ENCODE measurements at regions not wholly inside any gene's neighbourhood (a gene's known extent, or its start where the extent isn't known, plus 50 kb on each side); places are given as distances from the start of the nearest gene placed in this dataset.
"Not testable (repeated sequence)": the region's sequence is repeated elsewhere in the genome, so short reads cannot be mapped to it uniquely, and the experiment has no call there.

DNA sequence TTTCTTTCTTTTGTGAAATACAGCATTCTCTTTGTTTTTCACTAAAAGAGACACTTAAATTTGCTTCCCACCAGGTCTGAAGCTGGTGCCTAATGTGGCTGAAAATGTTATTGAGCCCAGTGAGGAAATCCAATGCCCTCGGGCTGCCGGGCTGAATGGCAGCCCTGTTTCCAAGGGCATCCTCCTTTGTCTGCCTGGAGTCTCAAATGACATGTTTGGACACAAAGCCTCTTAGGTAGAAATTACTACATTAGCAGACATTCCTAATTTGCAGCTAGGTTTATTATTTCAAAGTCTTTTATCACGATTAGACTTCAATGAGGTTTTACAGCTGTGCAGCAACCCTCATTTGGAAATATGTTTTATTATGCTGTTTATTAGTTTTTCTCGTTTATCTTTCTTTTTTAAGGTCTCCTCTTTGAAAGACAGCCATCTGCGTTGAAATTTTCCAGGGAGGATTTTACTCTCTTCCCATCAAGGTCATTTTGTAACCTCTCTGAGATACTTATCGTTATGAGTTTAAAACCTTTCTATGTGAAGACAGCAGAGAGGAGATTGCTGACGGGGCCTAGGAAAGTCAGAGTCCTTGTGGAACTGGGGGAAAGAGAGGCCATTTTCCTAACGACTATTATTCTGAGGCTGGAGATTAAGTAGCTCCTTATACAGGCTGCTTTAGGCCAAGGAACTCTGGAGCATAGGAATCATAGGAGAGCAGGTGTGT lies 59.0 kb upstream of the ZNF532 start:
- Mint-ChIP-seq H3K4me3 (no peak overlapping the region), H3K36me3 (ENCODE audit: low read depth) (no peaks in the 10 kb centered on the region), H3K27me3 (peaks cover 40% of the 10 kb centered on the region), H3K9me3 (no peaks in the 10 kb centered on the region), H3K4me1 (peaks cover 4% of the 10 kb centered on the region), H3K27ac (no peak overlapping the region)
- CTCF ChIA-PET = no interaction called here
- POLR2A ChIA-PET = no interaction called here
- no peak for DNase-seq

DNA sequence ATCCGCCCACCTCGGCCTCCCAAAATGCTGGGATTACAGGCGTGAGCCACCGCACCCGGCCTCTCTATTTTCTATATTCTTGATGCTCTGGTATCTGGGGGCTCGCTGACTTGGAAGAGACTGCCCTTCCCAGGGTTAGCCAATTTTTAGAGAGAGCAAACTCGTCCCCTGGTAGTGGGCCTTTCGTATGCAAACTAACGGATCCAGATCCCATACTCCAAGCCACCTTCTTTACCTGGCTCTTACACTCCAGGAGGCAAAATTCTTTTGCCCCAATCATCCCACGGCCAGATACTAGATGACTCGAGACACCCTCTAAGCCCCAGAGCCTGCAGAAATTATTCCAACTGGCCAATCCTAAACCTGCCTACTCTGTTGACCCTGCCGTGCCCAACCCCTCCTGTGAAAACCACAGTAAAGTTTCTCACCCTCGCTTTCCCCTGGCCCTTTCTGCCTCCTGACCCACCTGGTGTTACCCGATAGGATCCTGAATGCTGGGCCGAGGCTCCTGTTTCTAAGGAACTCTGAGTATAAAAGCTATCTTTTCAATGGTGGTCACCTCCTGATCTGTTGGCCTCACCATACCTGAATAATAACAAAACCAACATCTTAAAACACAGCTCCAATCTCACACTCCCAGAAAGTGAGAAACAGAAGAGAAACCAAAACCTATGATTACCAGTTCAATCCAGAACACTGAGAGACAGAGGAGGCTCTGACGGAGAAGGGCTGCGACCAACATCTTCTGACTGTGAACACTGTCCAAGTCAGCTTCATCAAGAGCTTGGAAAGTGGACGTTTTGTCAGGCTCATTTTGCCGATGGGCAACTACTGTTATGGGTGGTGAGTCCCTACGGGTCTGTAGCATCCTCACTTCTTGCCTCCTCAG lies 57.6 kb upstream of the ZNF532 start:
- Mint-ChIP-seq H3K4me3 (no peak overlapping the region), H3K27me3 (peaks cover 43% of the 10 kb centered on the region), H3K36me3 (ENCODE audit: low read depth) (no peaks in the 10 kb centered on the region), H3K4me1 (peaks cover 4% of the 10 kb centered on the region), H3K9me3 (no peaks in the 10 kb centered on the region), H3K27ac (no peak overlapping the region)
- POLR2A ChIA-PET = no interaction called here
- DNase-seq = no peak
- CTCF ChIA-PET = no interaction called here

DNA sequence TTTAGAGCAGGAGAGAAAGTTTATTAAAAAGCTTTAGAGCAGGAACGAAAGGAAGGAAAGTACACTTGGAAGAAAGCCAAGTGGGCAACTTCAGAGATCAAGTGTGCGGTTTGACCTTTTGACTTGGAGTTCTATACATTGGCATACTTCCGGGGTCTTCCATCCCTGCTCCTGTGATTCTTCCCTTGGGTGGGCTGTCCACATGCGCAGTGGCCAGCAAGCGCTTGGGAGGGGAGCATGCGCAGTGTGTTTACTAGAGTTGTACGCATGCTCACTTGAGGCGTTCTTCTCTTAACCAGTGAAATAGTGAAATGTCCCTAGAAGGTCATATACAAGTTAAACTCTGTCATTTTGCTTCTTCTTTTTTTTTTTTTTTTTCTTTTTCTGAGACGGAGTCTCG lies 56.9 kb upstream of the ZNF532 start:
- H3K9me3 Mint-ChIP-seq = no peaks in the 10 kb centered on the region
- no peak overlapping the region for H3K4me3 Mint-ChIP-seq
- no peak overlapping the region for H3K27ac Mint-ChIP-seq
- CTCF ChIA-PET = interaction anchor here (0.9 kb wide), 1 partner anchor 132 kb away, joined by 3 read pairs; no protein-coding TSS in a partner anchor
- peaks cover 42% of the 10 kb centered on the region for H3K27me3 Mint-ChIP-seq
- H3K4me1 Mint-ChIP-seq = peaks cover 4% of the 10 kb centered on the region
- POLR2A ChIA-PET = no interaction called here
- DNase-seq = no peak
- H3K36me3 Mint-ChIP-seq (ENCODE audit: low read depth) = no peaks in the 10 kb centered on the region

DNA sequence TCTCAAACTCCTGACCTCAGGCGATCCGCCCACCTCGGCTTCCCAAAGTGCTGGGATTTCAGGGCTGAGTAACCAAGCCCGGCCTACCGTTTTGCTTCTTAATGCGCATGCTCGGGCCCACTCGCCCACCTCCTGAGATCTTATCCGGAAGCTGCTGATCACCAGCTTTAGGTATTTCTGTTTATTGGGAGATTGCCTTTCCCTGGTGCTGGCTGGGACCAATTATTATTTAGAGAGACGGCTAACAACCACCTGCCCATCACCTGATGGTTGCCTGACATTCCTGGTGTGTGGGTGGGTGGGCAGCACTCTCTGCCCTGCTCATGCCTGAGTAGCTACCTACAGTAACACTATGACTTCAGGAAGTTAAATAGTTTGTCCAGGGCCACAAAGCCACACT lies 56.3 kb upstream of the ZNF532 start:
- Mint-ChIP-seq H3K36me3 (ENCODE audit: low read depth) (no peaks in the 10 kb centered on the region), H3K4me3 (no peak overlapping the region), H3K27ac (no peak overlapping the region), H3K27me3 (peaks cover 46% of the 10 kb centered on the region), H3K9me3 (no peaks in the 10 kb centered on the region), H3K4me1 (peaks cover 4% of the 10 kb centered on the region)
- CTCF ChIA-PET = interaction anchor here (0.9 to 1.0 kb wide), 3 partner anchors 9 to 131 kb away, joined by 3 read pairs; no protein-coding TSS in a partner anchor
- POLR2A ChIA-PET = no interaction called here
- DNase-seq = no peak

DNA sequence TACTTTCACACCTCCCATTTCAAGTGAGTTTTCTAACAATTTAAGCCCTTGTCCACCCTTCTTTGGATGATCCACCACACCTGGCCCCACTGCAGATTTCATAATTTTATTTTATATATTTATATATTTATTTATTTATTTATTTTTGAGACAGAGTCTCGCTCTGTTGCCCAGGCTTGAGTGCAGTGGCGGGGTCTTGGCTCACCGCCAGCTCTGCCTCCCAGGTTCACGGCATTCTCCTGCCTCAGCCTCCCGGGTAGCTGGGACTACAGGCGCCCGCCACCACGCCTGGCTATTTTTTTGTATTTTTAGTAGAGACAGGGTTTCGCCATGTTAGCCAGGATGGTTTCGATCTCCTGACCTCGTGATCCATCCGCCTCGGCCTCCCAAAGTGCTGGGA lies 52.8 kb upstream of the ZNF532 start:
- H3K27ac Mint-ChIP-seq = not testable (repeated sequence)
- H3K27me3 Mint-ChIP-seq = peaks cover 57% of the 10 kb centered on the region

GRCh38 chr18:58813105-58813504 lies 51.6 kb upstream of the ZNF532 start:
- DNase-seq = no peak
- no peaks in the 10 kb centered on the region for H3K36me3 Mint-ChIP-seq (ENCODE audit: low read depth)
- H3K9me3 Mint-ChIP-seq = no peaks in the 10 kb centered on the region
- H3K4me1 Mint-ChIP-seq = no peaks in the 10 kb centered on the region
- H3K27ac Mint-ChIP-seq = no peak overlapping the region
- ChIA-PET CTCF (interaction anchor here (1.3 kb wide), 1 partner anchor 17 kb away, joined by 5 read pairs; no protein-coding TSS in a partner anchor), POLR2A (no interaction called here)
- peaks cover 60% of the 10 kb centered on the region for H3K27me3 Mint-ChIP-seq
- H3K4me3 Mint-ChIP-seq = no peak overlapping the region

More for the DNA sequence above, 52.8 kb upstream of the ZNF532 start:
- H3K4me3 Mint-ChIP-seq; H3K4me1 Mint-ChIP-seq; H3K9me3 Mint-ChIP-seq; POLR2A ChIA-PET; H3K36me3 Mint-ChIP-seq (ENCODE audit: low read depth); DNase-seq: not testable (repeated sequence)
- CTCF ChIA-PET = interaction anchor here (0.9 to 1.3 kb wide), 2 partner anchors 10 to 18 kb away, joined by 4 to 5 read pairs; no protein-coding TSS in a partner anchor

DNA sequence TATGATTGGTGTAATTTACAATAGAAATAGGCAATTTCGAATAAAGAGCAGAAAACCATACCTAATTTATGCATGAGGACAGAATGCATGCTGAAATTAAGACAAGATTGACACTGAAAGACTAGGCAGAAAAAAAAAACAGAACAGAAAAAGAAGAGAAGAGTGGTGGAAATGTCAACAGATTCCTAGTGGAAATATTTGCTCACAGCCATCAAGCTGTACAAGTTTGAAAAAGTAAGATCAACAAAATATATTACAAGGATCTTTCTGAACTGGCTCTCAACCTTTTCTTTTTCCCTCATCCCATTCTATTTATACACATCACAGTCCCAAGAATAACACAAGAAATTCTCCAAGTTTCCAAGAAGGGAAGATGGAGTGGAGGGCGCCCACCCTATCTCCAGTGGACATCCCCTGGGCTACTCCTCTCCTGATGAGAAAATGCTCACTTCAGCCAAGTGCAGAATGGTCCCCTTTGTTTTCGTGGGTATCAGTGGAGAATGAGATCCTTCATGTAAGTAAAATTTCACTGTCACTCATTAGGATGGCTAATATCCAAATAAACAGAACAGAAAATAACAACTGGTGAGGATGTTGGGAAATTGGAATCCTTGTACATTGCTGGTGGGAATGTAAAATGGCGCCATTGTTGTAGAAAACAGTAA lies 51.0 kb upstream of the ZNF532 start:
- Mint-ChIP-seq H3K27ac (no peak overlapping the region), H3K27me3 (peaks cover 57% of the 10 kb centered on the region), H3K9me3 (no peaks in the 10 kb centered on the region), H3K36me3 (ENCODE audit: low read depth) (no peaks in the 10 kb centered on the region), H3K4me1 (peaks cover under 1% of the 10 kb centered on the region), H3K4me3 (no peak overlapping the region)
- POLR2A ChIA-PET = no interaction called here
- CTCF ChIA-PET = no interaction called here
- DNase-seq = no peak

DNA sequence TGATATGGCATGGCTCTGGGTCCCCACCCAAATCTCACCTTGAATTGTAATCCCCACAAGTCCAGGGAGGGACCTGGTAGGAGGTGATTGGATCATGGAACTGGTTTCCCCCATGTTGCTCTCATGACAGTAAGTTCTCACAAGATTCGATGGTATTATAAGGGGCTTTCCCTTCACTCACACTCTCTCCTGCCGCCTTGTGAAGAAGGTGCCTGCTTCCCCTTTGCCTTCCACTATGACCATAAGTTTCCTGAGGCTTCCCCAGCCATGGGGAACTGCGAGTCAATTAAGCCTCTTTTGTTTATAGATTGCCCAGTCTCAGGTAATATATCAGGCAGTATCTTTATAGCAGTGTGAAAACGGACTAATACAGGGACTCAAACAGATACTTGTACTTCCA lies 50.4 kb upstream of the ZNF532 start:
- Mint-ChIP-seq H3K27me3 (peaks cover 60% of the 10 kb centered on the region), H3K4me3 (no peak overlapping the region), H3K36me3 (ENCODE audit: low read depth) (no peaks in the 10 kb centered on the region), H3K27ac (no peak overlapping the region), H3K9me3 (no peaks in the 10 kb centered on the region), H3K4me1 (peaks cover 7% of the 10 kb centered on the region)
- ChIA-PET POLR2A (no interaction called here), CTCF (no interaction called here)
- no peak for DNase-seq

All from activated CD4-positive, alpha-beta T cell treated with anti-CD3 and anti-CD28 coated beads, Interleukin-2, amount 10 ng/mL, durations not matched to agents 7 days and 5 days (primary cell).